ENCODE measurements at regions not wholly inside any gene's neighbourhood (a gene's known extent, or its start where the extent isn't known, plus 50 kb on each side); places are given as distances from the start of the nearest gene placed in this dataset.

GRCh38 chr20:24309596-24309995, 159.8 kb upstream of the SYNDIG1 start:
- TF ChIP-seq CTCF (conservative IDR thresholded peaks at IDR 0.05; ENCODE audit: low read depth, low read length): no peak
- no peak for TF ChIP-seq EZH2 (IDR thresholded peaks at IDR 0.05; ENCODE audit: borderline replicate concordance, low read depth, low read length, poor library complexity, severe bottlenecking)

Measured in A673 (cell line).